ENCODE measurements at regions not wholly inside any gene's neighbourhood (a gene's known extent, or its start where the extent isn't known, plus 50 kb on each side); places are given as distances from the start of the nearest gene placed in this dataset.

DNA sequence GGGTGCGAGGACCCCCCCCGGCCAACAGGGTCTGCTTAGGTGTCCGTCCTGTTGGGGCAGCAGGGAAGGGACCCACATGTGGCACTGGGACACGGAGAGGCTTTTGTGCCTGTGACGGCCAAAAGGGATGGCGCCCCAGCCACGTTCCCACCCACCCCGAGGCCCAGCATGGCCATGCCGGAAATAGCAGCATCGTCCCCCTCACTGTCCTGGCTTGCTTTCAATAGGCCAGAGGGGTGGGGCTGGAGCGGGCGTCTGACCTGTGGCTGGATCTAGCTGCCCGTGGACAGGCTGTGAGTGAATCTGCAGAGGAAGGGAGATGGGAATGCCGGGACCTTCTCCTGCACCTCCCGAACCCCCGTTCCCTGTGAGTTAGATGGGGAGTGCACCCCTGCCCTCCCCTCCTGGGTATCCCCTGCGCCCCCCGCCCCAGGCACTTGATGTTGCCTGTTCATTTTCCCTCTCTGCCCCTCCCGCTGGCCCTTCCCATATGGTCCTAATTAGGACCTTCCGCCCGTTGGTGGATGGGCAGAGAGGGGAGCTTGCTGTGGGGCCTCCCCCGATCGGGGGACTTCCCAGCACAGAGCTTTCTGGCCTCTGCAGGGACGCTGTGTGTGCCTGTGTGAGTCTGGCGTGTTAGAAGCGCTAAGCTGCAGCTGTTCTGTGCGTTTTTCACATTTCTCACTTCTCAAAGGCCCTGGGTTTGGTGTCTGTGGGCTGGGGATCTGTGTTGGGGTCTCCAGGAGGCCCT, 292.8 kb downstream of the SEC14L1 start:
- H3K36me3 ChIP-seq, result no peaks in the 10 kb centered on the region
- H3K27ac ChIP-seq, result peak overlapping the region in 1 of 2 donors; percentile 68
- H3K4me1 ChIP-seq, result peaks cover 39 to 54% of the 10 kb centered on the region in 2 donors
- H3K27me3 ChIP-seq, result no peaks in the 10 kb centered on the region
- DNase-seq (ENCODE audit: low spot score in 2 of 2), result no peak
- H3K9me3 ChIP-seq, result no peaks in the 10 kb centered on the region
- no peak for TF ChIP-seq POLR2AphosphoS5 (IDR thresholded peaks at IDR 0.05)
- intact Hi-C loops (cut with DNase I; ENCODE audit: low total_unique reads), result loop anchor here (10.0 kb wide), 1 partner anchor 51 kb away; no protein-coding TSS in a partner anchor
- peak overlapping the region in 2 of 3 donors; percentile 5 to 46 for H3K4me3 ChIP-seq

DNA sequence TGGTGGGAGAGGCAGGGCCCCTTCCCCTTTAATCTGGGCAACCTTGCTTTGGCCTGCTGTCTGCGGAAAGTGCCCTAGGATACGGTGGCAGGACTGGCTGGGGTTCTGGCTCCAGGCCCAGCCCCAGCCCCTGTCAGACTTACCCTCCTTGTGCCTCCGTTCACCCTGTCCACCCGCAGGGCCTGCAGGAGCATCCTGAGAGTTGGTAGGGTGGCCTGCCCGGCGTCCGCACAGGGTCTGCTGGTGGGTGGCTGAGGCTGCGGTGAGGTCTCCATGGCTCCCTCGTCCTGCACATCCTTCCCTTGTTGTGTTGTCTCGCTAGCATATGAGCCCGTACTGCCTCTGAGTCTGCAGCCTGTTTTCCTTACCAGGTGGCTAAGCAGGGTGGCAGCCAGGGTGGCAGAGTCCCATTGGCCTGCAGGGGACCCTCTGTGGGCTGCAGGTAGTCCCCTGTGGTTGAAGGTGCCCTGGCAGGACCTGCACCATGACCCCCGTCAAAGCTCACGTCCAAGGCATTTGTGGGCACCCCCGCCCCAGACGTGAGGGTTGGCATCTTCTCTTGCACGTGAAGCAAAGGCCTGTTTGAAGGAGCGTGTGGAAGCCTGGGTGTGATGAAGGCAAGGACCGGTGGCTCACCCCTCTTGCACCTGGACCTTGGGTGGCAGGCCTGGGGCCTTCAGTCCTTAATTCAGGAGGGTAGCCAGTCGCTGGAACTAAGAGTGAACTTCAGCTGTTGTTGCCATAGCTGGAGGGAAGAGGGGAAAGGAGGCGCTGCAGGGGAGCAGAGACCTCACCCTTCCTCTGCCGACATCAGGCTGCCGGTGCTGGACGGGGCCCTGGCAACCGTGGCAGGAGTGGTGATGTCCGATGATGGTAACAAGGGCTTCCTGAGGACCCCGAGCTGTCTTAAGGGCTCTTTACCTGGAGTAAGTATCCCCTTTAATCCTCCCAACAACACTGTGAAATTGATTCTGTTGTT, 293.7 kb downstream of the SEC14L1 start:
- peak overlapping the region in 1 of 2 donors; percentile 71 for H3K27ac ChIP-seq

DNA sequence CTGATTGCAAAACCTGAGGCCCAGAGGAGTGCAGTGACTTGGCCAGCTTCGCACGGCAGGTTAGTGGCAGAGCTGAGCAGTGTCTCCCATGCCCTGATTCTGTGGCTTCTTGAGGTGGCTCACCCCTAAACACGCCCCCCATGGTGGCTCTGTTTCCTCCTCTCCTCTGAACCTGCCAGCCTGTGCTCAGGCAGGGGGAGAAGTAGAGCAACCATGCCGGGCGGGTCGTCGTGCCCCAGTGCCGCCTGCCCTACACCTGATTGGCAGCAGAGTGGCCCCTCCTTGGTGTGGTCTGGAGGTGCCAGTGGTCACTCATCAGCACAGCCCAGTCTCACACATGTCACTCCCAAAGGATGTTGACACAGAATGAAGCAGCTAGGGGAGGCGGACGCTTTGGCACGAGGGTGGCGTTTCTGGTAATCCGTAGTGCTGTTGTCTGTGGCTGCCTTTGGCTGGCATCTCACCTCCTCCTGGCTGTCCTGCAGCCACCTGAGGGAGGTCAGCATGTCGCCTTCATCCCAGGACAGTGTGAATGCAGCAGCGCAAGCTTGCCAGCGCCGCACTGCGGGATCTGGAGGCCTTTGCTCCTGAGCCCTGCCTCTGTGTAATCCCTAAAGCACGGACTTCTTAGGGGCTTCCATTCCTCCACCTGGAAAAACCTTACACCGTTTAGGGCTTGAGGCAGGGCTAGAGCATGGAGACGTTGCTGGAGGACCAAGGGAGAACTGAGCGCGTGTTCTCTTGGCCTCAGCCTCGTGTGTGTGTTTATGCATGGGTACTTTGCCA, 294.7 kb downstream of the SEC14L1 start:
- H3K27ac ChIP-seq, result peak overlapping the region; percentile 21 to 71

More for the DNA sequence above, 293.7 kb downstream of the SEC14L1 start:
- no peaks in the 10 kb centered on the region for H3K36me3 ChIP-seq
- intact Hi-C loops (cut with DNase I; ENCODE audit: low total_unique reads), result loop anchor here (10.0 kb wide), 1 partner anchor 50 kb away; no protein-coding TSS in a partner anchor
- no peak for DNase-seq (ENCODE audit: low spot score in 2 of 2)
- no peaks in the 10 kb centered on the region for H3K9me3 ChIP-seq
- H3K27me3 ChIP-seq, result no peaks in the 10 kb centered on the region
- peaks cover 45 to 49% of the 10 kb centered on the region in 2 donors for H3K4me1 ChIP-seq
- TF ChIP-seq, protein P1, sequence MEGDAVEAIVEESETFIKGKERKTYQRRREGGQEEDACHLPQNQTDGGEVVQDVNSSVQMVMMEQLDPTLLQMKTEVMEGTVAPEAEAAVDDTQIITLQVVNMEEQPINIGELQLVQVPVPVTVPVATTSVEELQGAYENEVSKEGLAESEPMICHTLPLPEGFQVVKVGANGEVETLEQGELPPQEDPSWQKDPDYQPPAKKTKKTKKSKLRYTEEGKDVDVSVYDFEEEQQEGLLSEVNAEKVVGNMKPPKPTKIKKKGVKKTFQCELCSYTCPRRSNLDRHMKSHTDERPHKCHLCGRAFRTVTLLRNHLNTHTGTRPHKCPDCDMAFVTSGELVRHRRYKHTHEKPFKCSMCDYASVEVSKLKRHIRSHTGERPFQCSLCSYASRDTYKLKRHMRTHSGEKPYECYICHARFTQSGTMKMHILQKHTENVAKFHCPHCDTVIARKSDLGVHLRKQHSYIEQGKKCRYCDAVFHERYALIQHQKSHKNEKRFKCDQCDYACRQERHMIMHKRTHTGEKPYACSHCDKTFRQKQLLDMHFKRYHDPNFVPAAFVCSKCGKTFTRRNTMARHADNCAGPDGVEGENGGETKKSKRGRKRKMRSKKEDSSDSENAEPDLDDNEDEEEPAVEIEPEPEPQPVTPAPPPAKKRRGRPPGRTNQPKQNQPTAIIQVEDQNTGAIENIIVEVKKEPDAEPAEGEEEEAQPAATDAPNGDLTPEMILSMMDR (IDR thresholded peaks at IDR 0.05), result no peak
- no peak for TF ChIP-seq POLR2AphosphoS5 (IDR thresholded peaks at IDR 0.05)
- TF ChIP-seq POLR2A (IDR thresholded peaks at IDR 0.05), result no peak
- peak overlapping the region in 2 of 3 donors; percentile 5 to 46 for H3K4me3 ChIP-seq

DNA sequence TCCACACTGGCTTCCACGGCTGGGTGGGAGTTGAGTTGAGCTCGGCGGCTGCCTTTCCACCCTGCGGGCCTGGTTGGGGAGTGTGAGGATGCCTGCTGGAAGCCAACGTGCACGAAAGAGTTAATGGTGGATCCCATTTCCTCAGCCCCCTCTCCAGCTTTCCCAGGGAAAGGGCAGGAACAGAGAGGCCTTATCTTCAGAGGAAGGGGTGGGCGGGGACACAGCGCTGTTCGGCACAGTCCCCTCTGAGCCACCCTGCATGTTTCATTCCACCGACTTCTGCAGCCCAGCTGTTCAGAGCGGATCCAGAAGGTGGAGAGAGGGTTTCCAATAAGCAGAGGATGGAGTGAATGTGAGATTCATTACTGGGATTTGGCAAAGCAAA, 295.3 kb downstream of the SEC14L1 start:
- H3K27me3 ChIP-seq, result no peaks in the 10 kb centered on the region
- intact Hi-C loops (cut with DNase I; ENCODE audit: low total_unique reads), result loop anchor here (10.0 kb wide), 1 partner anchor 49 kb away; no protein-coding TSS in a partner anchor
- peak overlapping the region; percentile 60 to 71 for H3K27ac ChIP-seq
- no peaks in the 10 kb centered on the region for H3K9me3 ChIP-seq
- H3K4me3 ChIP-seq, result peak overlapping the region in 1 of 3 donors; percentile 33
- H3K4me1 ChIP-seq, result peaks cover 44 to 50% of the 10 kb centered on the region in 2 donors
- TF ChIP-seq POLR2A (IDR thresholded peaks at IDR 0.05) (no peak), POLR2AphosphoS5 (IDR thresholded peaks at IDR 0.05) (no peak)
- TF ChIP-seq, protein P1 (IDR thresholded peaks at IDR 0.05), result no peak
- no peak for DNase-seq (ENCODE audit: low spot score in 2 of 2)
- H3K36me3 ChIP-seq, result no peaks in the 10 kb centered on the region

More for the DNA sequence above, 294.7 kb downstream of the SEC14L1 start:
- H3K36me3 ChIP-seq, result no peaks in the 10 kb centered on the region
- no peaks in the 10 kb centered on the region for H3K9me3 ChIP-seq
- no peak for DNase-seq (ENCODE audit: low spot score in 2 of 2)
- intact Hi-C loops (cut with DNase I; ENCODE audit: low total_unique reads), result loop anchor here (10.0 kb wide), 1 partner anchor 49 kb away; no protein-coding TSS in a partner anchor
- peaks cover 44 to 48% of the 10 kb centered on the region in 2 donors for H3K4me1 ChIP-seq
- no peak for TF ChIP-seq POLR2AphosphoS5 (IDR thresholded peaks at IDR 0.05)
- TF ChIP-seq, protein P1 (IDR thresholded peaks at IDR 0.05), result no peak
- TF ChIP-seq POLR2A (IDR thresholded peaks at IDR 0.05), result no peak
- peak overlapping the region in 1 of 3 donors; percentile 33 for H3K4me3 ChIP-seq
- H3K27me3 ChIP-seq, result no peaks in the 10 kb centered on the region

DNA sequence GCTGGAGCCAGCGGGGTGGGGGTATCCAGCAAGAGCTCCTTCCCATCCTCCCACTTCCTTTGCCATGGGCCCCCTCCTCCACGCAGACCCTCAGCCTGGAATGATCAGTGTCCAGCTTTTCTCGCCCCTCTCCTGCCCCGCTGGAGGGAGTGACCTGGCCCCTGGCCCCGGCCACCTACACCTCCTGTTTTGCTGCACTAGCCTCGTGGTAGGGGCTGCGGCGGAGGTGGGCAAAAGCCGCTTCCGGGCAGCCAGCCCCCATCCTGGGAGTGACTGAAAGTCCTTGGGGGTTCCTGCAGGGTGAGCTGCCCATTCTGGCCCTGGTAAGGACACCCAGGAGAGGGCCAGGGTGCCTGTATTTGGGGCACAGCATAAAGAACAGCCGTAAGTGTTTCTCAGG, 295.7 kb downstream of the SEC14L1 start:
- Histone ChIP-seq H3K4me1 (peaks cover 44 to 50% of the 10 kb centered on the region in 2 donors), H3K9me3 (no peaks in the 10 kb centered on the region), H3K27me3 (no peaks in the 10 kb centered on the region), H3K27ac (peak overlapping the region; percentile 60 to 71), H3K36me3 (no peaks in the 10 kb centered on the region), H3K4me3 (peak overlapping the region in 1 of 3 donors; percentile 33)
- TF ChIP-seq, protein P1 (IDR thresholded peaks at IDR 0.05), result no peak
- no peak for TF ChIP-seq POLR2A (IDR thresholded peaks at IDR 0.05)
- TF ChIP-seq POLR2AphosphoS5 (IDR thresholded peaks at IDR 0.05), result no peak
- intact Hi-C loops (cut with DNase I; ENCODE audit: low total_unique reads), result loop anchor here (10.0 kb wide), 1 partner anchor 48 kb away; no protein-coding TSS in a partner anchor
- no peak for DNase-seq (ENCODE audit: low spot score in 2 of 2)

Data from breast epithelium (tissue), 4 donors.